GM12874 (cell line): ENCODE measurements at regions not wholly inside any gene's neighbourhood (a gene's known extent, or its start where the extent isn't known, plus 50 kb on each side); places are given as distances from the start of the nearest gene placed in this dataset.

Experiments used
- TF ChIP-seq, protein P1 (sequence below): IDR thresholded peaks from 2 replicates; pipeline ENCODE4 v1.5.1; 2011; ENCODE audit warnings: low read depth, mild to moderate bottlenecking, control low read depth, low read length, moderate library complexity; ENCODE audit not compliant: insufficient read depth

GRCh38 chr1:190975827-190976226 is 498.2 kb upstream of the BRINP3 start:
- TF ChIP-seq, protein P1, sequence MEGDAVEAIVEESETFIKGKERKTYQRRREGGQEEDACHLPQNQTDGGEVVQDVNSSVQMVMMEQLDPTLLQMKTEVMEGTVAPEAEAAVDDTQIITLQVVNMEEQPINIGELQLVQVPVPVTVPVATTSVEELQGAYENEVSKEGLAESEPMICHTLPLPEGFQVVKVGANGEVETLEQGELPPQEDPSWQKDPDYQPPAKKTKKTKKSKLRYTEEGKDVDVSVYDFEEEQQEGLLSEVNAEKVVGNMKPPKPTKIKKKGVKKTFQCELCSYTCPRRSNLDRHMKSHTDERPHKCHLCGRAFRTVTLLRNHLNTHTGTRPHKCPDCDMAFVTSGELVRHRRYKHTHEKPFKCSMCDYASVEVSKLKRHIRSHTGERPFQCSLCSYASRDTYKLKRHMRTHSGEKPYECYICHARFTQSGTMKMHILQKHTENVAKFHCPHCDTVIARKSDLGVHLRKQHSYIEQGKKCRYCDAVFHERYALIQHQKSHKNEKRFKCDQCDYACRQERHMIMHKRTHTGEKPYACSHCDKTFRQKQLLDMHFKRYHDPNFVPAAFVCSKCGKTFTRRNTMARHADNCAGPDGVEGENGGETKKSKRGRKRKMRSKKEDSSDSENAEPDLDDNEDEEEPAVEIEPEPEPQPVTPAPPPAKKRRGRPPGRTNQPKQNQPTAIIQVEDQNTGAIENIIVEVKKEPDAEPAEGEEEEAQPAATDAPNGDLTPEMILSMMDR: no peak

DNA sequence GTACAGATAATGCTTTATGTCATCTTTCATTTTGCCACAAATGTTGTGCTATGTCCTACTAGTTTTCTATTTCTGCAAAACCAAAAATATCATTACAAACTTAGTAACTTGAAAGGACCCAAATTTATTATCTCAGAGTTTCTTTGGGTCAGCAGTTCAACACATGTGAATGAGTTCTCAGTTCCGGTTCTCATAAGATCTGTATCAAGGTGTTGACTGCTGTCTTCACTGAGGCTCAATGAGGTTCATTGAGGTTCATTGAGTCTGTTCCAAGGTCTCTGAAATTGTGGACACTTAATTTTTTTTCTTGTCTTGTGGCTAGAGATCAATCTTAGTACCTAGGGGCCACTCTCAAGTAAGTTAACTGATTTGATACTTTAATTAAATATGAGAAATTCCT is 525.1 kb upstream of the BRINP3 start:
- TF ChIP-seq, protein P1: no peak

DNA sequence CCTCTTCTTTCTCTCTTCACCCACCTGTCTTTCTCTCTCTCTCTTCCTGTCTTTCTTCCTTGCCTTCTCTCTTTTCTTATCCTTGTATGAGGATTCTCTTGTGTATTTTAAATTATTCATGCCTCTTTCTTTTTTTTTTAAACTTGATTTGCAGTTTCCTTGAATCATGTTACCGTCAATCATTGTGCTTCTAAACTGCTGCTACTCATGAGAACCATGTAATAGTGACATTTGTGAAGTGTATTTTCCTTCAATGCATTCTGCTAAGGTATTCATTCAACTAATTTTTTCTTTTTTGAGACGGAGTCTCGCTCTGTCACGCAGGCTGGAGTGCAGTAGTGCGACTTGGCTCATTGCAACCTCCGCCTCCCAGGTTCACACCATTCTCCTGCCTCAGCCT is 539.1 kb upstream of the BRINP3 start:
- TF ChIP-seq, protein P1: no peak

DNA sequence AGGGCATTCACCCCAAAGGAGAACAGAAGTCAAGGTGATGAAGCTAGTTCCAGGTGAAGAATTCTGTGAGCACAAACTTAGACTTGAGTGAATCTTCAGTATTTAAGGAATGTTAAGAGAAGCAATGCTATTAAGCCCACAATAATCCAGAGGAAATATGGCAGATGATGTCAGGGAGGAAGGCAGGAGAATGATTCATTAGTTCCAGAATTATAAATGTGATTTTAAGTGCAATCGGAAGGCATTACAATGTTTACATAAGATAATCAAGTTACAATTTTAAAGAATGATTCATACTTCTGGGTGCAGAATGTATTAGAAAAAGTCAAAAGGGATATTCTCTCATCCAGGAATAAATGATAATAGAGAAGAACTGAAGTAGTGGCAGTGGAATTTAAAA is 545.2 kb upstream of the BRINP3 start:
- TF ChIP-seq, protein P1: no peak

GRCh38 chr1:191025896-191026642 is 548.4 kb upstream of the BRINP3 start:
- TF ChIP-seq, protein P1: no peak

- TF ChIP-seq, protein P1: no peak
Measured at GRCh38 chr1:191026828-191027227, 549.2 kb upstream of the BRINP3 start.

DNA sequence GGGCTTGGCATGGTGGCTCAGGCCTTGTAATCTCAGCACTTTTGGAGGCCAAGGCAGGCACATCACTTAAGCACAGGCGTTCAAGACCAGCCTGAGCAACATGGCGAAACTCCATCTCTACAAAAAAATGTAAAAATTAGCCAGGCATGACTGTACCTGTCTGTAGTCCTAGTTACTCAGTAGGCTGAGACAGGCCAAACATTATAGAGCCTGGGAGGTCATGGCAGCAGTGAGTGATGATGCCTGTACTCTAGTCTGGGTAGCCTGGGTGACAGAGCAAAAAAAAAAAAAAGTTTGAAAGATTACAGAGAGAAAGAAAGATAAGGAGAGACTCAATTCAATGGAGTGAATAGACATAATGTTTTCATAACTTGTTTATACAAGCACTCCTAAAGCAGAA is 556.5 kb upstream of the BRINP3 start:
- TF ChIP-seq, protein P1: no peak
